SK-N-SH (cell line): ENCODE measurements at regions not wholly inside any gene's neighbourhood (a gene's known extent, or its start where the extent isn't known, plus 50 kb on each side); places are given as distances from the start of the nearest gene placed in this dataset.
A peak's percentile ranks its signal among the peaks of the same experiment; 100 is the strongest.

Experiments used
- CTCF ChIA-PET: fragments of 300-600, 350-600 bp; formaldehyde crosslinking; extraction: SDS; loops from one replicate; lab custom pipeline; 2021; lab: Yijun Ruan, JAX
- POLR2A ChIA-PET: fragments of 350-600 bp; sonication (Branson Sonifier 250); formaldehyde crosslinking; extraction: SDS; loops from one replicate; lab custom pipeline; 2020; ENCODE audit warnings: antibody characterized with exemption, inconsistent platforms; lab: Yijun Ruan, JAX
- DNase-seq: peaks from one replicate; pipeline ENCODE4 v3.0.0; 2012
- H2AFZ ChIP-seq: fragments of 200-600 bp; sonication (generic); 2 replicates; pipeline ENCODE4 v1.8.1; 2016; ENCODE audit warnings: antibody characterized with exemption, mild to moderate bottlenecking, low read depth
- H3F3A ChIP-seq: fragments of 200-600 bp; sonication (generic); replicated peaks from 2 replicates; pipeline ENCODE3; 2016; ENCODE audit warnings: antibody characterized with exemption, mild to moderate bottlenecking; ENCODE audit not compliant: insufficient read depth
- H3K27ac ChIP-seq, 2 experiments: fragments of 200-500 bp in 1 of 2; fragments of 200-600 bp in 1 of 2; sonication (Bioruptor generic) in 1 of 2; sonication (generic), shearing (Covaris generic) in 1 of 2; 2 replicates each; pipeline versions ENCODE4 v1.5.1 to v1.6.1; 2014 to 2016; ENCODE audit warnings: low read depth in 2 of 2, inconsistent platforms in 1 of 2, low read length in 1 of 2, mild to moderate bottlenecking in 1 of 2, mixed read lengths in 1 of 2
- H3K27me3 ChIP-seq: fragments of 200-600 bp; sonication (generic), shearing (Covaris generic); 2 replicates; pipeline ENCODE4 v1.6.1; 2016; ENCODE audit warnings: mixed run types; ENCODE audit not compliant: insufficient read depth
- H3K36me3 ChIP-seq, 2 experiments: fragments of 200-500 bp in 1 of 2; fragments of 200-600 bp in 1 of 2; sonication (Bioruptor generic) in 1 of 2; sonication (generic) in 1 of 2; replicated peaks in 1 of 2; 2 replicates each; pipeline versions ENCODE3 to v1.5.1; 2014 to 2016; ENCODE audit warnings: low read length in 1 of 2, mild to moderate bottlenecking in 1 of 2; ENCODE audit not compliant: insufficient read depth in 2 of 2, control insufficient read depth in 1 of 2
- H3K4me1 ChIP-seq, 2 experiments: fragments of 200-500 bp in 1 of 2; fragments of 200-600 bp in 1 of 2; sonication (Bioruptor generic) in 1 of 2; sonication (generic), shearing (Covaris generic) in 1 of 2; 2 replicates each; pipeline versions ENCODE4 v1.5.1 to v1.6.1; 2014 to 2016; ENCODE audit warnings: low read depth in 1 of 2, low read length in 1 of 2, mixed run types in 1 of 2; ENCODE audit not compliant: insufficient read depth in 2 of 2, control insufficient read depth in 1 of 2
- H3K4me2 ChIP-seq: fragments of 200-600 bp; sonication (generic), shearing (Covaris generic); 2 replicates; pipeline ENCODE4 v1.6.1; 2017; ENCODE audit warnings: mixed run types
- H3K4me3 ChIP-seq, 2 experiments: fragments of 200-500 bp in 1 of 2; fragments of 200-600 bp in 1 of 2; sonication (Bioruptor generic) in 1 of 2; sonication (generic), shearing (Covaris generic) in 1 of 2; 2 replicates each; pipeline versions ENCODE4 v1.5.1 to v1.8.1; 2014 to 2016; ENCODE audit warnings: low read depth in 2 of 2, inconsistent platforms in 1 of 2, low read length in 1 of 2, mild to moderate bottlenecking in 1 of 2, mixed read lengths in 1 of 2, moderate library complexity in 1 of 2
- H3K79me2 ChIP-seq: fragments of 200-600 bp; sonication (generic); 2 replicates; pipeline ENCODE4 v1.8.1; 2017; ENCODE audit warnings: mild to moderate bottlenecking; ENCODE audit not compliant: insufficient read depth
- H3K9ac ChIP-seq: fragments of 200-600 bp; sonication (generic); 2 replicates; pipeline ENCODE4 v1.6.1; 2017; ENCODE audit warnings: mixed run types
- H3K9me2 ChIP-seq: fragments of 200-600 bp; sonication (generic); 2 replicates; pipeline ENCODE4 v1.6.1; 2017; ENCODE audit warnings: mixed run types
- H3K9me3 ChIP-seq: fragments of 200-600 bp; sonication (generic); 2 replicates; pipeline ENCODE4 v1.6.1; 2017; ENCODE audit warnings: mixed run types, mild to moderate bottlenecking, moderate library complexity
- H4K20me1 ChIP-seq: fragments of 200-600 bp; sonication (generic); 2 replicates; pipeline ENCODE4 v1.6.1; 2017; ENCODE audit warnings: mild to moderate bottlenecking, mixed run types; ENCODE audit not compliant: insufficient read depth
- CHD2 ChIP-seq: fragments of 150-350 bp; IDR thresholded peaks from 2 replicates; pipeline ENCODE4 v1.6.1; 2018; ENCODE audit warnings: low read length; ENCODE audit not compliant: partially characterized antibody
- ELF1 ChIP-seq: IDR thresholded peaks from 2 replicates; pipeline ENCODE4 v1.4.0; 2012
- EZH2phosphoT487 ChIP-seq: fragments of 200-600 bp; sonication (generic); IDR thresholded peaks from 2 replicates; pipeline ENCODE4 v1.6.1; 2017; ENCODE audit warnings: low read depth, mixed run types, mild to moderate bottlenecking, antibody characterized with exemption, moderate library complexity, borderline replicate concordance
- FOXM1 ChIP-seq: IDR thresholded peaks from 2 replicates; pipeline ENCODE4 v1.4.0; 2012; ENCODE audit warnings: low read depth, mild to moderate bottlenecking
- GATA2 ChIP-seq: sonication (generic); formaldehyde crosslinking; IDR thresholded peaks from 2 replicates; pipeline ENCODE4 v1.5.0; 2020; ENCODE audit warnings: mild to moderate bottlenecking, missing genetic modification reagents
- JUND ChIP-seq: IDR thresholded peaks from 2 replicates; pipeline ENCODE4 v1.4.0; 2012
- MEF2A ChIP-seq: IDR thresholded peaks from 2 replicates; pipeline ENCODE4 v1.4.0; 2012; ENCODE audit warnings: low read depth, borderline replicate concordance
- NFIC ChIP-seq: IDR thresholded peaks from 2 replicates; pipeline ENCODE4 v1.4.0; 2012; ENCODE audit warnings: borderline replicate concordance
- RAD21 ChIP-seq: IDR thresholded peaks from 2 replicates; pipeline ENCODE4 v1.6.1; 2012; ENCODE audit warnings: mild to moderate bottlenecking, low read length
- RXRA ChIP-seq: IDR thresholded peaks from 2 replicates; pipeline ENCODE4 v1.4.0; 2012; ENCODE audit warnings: low read depth, mild to moderate bottlenecking, borderline replicate concordance
- SMC3 ChIP-seq: IDR thresholded peaks from 2 replicates; pipeline ENCODE4 v1.6.1; 2012; ENCODE audit warnings: low read depth, low read length, improper control_type of control experiment
- TAF1 ChIP-seq: IDR thresholded peaks from 2 replicates; pipeline ENCODE4 v1.6.1; 2012; ENCODE audit warnings: low read depth, mild to moderate bottlenecking, low read length, moderate library complexity, borderline replicate concordance
- TCF12 ChIP-seq: IDR thresholded peaks from 2 replicates; pipeline ENCODE4 v1.4.0; 2012
- YY1 ChIP-seq: IDR thresholded peaks from 2 replicates; pipeline ENCODE4 v1.4.0; 2012; ENCODE audit warnings: low read depth, mild to moderate bottlenecking
- WGBS: methylation state at CpG from one replicate; pipeline ENCODE4 v1.1.6; 2017; ENCODE audit warnings: low lambda C conversion rate; 5-methylcytosine and 5-hydroxymethylcytosine counted together
- TF ChIP-seq, protein P1 (sequence below): fragments of 200-600 bp; sonication (generic); IDR thresholded peaks from 2 replicates; pipeline ENCODE4 v1.6.1; 2017; ENCODE audit warnings: antibody characterized with exemption, mild to moderate bottlenecking, moderate library complexity
- TF ChIP-seq, protein P2 (sequence below): IDR thresholded peaks from 2 replicates; pipeline ENCODE4 v1.4.0; 2012; ENCODE audit warnings: low read depth, borderline replicate concordance
- TF ChIP-seq, protein P3 (sequence below): IDR thresholded peaks from 2 replicates; pipeline ENCODE4 v1.4.0; 2012; ENCODE audit warnings: low read depth
- TF ChIP-seq, protein P4 (sequence below): IDR thresholded peaks from 2 replicates; pipeline ENCODE4; 2012
- TF ChIP-seq, protein P5 (sequence below): fragments of 150-350 bp; IDR thresholded peaks from 2 replicates; pipeline ENCODE4 v1.6.1; 2016; ENCODE audit warnings: mild to moderate bottlenecking, low read depth, low read length

DNA sequence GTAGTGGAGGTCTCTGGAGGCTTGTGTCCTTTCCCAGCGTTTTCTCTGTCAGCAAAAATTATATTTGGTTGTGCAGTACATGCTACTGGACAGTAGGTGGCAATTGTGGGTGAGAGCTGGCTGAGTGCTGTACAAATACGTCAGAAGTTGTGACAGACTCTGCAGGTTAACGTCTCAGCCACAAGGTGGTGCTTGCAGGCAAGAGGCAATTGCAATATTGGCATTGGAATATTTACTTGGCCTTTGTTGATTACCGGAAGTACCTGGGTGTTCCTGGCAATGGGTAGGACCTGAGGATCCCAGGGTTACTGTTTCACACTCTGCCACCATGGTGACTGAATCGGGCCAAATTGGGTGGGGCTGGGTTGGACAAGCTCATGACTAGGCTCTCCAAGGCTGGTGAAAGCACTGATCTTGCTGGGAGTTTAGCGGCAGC lies 333.9 kb upstream of the LMO3 start:
- 35% methylated on average over 6 of the region's 6 CpGs for whole genome bisulfite sequencing
- Histone ChIP-seq H2AFZ (no peak overlapping the region), H3K27ac (no peak overlapping the region), H3K36me3 (no peaks in the 10 kb centered on the region), H3K9me3 (no peaks in the 10 kb centered on the region; the same call in none of the 2 replicates), H4K20me1 (no peaks in the 10 kb centered on the region), H3F3A (no peaks in the 10 kb centered on the region), H3K79me2 (no peaks in the 10 kb centered on the region), H3K27me3 (no peaks in the 10 kb centered on the region), H3K9ac (no peak overlapping the region), H3K4me1 (no peaks in the 10 kb centered on the region), H3K4me3 (peak overlapping the region in 1 of 2 experiments; percentile 41; a peak in 1 of 4 replicates), H3K4me2 (no peak overlapping the region), H3K9me2 (no peaks in the 10 kb centered on the region)
- DNase-seq: peak; percentile 36
- CTCF ChIA-PET: interaction anchor here (0.6 to 2.4 kb wide), 11 partner anchors 10 to 405 kb away, joined by 3 to 11 read pairs (median 4); no protein-coding TSS in a partner anchor
- POLR2A ChIA-PET: no interaction called here
- TF ChIP-seq NFIC (no peak), RAD21 (peak; percentile 69), FOXM1 (no peak), SMC3 (peak; percentile 55; the same call in 1 of the 2 replicates)
- TF ChIP-seq, protein P1, sequence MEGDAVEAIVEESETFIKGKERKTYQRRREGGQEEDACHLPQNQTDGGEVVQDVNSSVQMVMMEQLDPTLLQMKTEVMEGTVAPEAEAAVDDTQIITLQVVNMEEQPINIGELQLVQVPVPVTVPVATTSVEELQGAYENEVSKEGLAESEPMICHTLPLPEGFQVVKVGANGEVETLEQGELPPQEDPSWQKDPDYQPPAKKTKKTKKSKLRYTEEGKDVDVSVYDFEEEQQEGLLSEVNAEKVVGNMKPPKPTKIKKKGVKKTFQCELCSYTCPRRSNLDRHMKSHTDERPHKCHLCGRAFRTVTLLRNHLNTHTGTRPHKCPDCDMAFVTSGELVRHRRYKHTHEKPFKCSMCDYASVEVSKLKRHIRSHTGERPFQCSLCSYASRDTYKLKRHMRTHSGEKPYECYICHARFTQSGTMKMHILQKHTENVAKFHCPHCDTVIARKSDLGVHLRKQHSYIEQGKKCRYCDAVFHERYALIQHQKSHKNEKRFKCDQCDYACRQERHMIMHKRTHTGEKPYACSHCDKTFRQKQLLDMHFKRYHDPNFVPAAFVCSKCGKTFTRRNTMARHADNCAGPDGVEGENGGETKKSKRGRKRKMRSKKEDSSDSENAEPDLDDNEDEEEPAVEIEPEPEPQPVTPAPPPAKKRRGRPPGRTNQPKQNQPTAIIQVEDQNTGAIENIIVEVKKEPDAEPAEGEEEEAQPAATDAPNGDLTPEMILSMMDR: peak; percentile 55

DNA sequence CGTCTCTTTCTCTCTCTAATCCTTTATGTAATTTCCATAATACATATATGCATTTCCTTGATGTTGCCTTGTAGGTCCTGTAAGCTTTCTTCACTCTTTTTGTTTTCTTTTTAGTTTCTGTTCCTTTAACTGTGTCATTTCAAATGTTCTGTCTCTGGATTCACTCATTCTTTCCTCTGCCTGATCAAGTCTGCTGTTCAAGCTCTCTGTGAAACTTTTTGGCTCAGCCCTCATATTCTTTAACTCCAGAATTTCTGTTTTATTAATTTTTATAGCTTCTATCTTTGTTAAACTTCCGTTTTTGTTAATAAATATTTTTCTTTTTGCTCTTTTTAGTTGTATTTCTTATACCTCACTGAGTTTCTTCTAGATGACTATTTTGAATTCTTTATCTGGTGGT lies 321.3 kb upstream of the LMO3 start:
- Histone ChIP-seq H3F3A (no peaks in the 10 kb centered on the region), H4K20me1 (no peaks in the 10 kb centered on the region), H2AFZ (no peak overlapping the region), H3K4me3 (no peak overlapping the region), H3K36me3 (no peaks in the 10 kb centered on the region), H3K27me3 (no peaks in the 10 kb centered on the region), H3K4me1 (no peaks in the 10 kb centered on the region), H3K9me3 (peaks cover 11% of the 10 kb centered on the region; the same call in 1 of the 2 replicates), H3K79me2 (no peaks in the 10 kb centered on the region), H3K9me2 (no peaks in the 10 kb centered on the region), H3K9ac (no peak overlapping the region), H3K27ac (no peak overlapping the region), H3K4me2 (no peak overlapping the region)
- ChIA-PET POLR2A (no interaction called here), CTCF (interaction anchor here (2.2 kb wide), 1 partner anchor 12 kb away, joined by 6 read pairs; no protein-coding TSS in a partner anchor)
- no peak for DNase-seq
- 13% methylated on average over 2 of the region's 2 CpGs for WGBS
- TF ChIP-seq MEF2A (no peak), CHD2 (no peak), YY1 (no peak), TAF1 (no peak), TCF12 (no peak), RXRA (no peak), EZH2phosphoT487 (no peak), ELF1 (no peak), GATA2 (CRISPR knock-in tag) (no peak), JUND (no peak)
- TF ChIP-seq, protein P2, sequence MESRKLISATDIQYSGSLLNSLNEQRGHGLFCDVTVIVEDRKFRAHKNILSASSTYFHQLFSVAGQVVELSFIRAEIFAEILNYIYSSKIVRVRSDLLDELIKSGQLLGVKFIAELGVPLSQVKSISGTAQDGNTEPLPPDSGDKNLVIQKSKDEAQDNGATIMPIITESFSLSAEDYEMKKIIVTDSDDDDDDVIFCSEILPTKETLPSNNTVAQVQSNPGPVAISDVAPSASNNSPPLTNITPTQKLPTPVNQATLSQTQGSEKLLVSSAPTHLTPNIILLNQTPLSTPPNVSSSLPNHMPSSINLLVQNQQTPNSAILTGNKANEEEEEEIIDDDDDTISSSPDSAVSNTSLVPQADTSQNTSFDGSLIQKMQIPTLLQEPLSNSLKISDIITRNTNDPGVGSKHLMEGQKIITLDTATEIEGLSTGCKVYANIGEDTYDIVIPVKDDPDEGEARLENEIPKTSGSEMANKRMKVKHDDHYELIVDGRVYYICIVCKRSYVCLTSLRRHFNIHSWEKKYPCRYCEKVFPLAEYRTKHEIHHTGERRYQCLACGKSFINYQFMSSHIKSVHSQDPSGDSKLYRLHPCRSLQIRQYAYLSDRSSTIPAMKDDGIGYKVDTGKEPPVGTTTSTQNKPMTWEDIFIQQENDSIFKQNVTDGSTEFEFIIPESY: no peak
- TF ChIP-seq, protein P3, sequence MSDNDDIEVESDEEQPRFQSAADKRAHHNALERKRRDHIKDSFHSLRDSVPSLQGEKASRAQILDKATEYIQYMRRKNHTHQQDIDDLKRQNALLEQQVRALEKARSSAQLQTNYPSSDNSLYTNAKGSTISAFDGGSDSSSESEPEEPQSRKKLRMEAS: no peak
- TF ChIP-seq, protein P4, sequence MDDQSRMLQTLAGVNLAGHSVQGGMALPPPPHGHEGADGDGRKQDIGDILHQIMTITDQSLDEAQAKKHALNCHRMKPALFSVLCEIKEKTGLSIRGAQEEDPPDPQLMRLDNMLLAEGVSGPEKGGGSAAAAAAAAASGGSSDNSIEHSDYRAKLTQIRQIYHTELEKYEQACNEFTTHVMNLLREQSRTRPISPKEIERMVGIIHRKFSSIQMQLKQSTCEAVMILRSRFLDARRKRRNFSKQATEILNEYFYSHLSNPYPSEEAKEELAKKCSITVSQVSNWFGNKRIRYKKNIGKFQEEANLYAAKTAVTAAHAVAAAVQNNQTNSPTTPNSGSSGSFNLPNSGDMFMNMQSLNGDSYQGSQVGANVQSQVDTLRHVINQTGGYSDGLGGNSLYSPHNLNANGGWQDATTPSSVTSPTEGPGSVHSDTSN: no peak
- TF ChIP-seq, protein P5, sequence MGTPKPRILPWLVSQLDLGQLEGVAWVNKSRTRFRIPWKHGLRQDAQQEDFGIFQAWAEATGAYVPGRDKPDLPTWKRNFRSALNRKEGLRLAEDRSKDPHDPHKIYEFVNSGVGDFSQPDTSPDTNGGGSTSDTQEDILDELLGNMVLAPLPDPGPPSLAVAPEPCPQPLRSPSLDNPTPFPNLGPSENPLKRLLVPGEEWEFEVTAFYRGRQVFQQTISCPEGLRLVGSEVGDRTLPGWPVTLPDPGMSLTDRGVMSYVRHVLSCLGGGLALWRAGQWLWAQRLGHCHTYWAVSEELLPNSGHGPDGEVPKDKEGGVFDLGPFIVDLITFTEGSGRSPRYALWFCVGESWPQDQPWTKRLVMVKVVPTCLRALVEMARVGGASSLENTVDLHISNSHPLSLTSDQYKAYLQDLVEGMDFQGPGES: no peak
- TF ChIP-seq, protein P1: no peak
